ENCODE measurements at regions not wholly inside any gene's neighbourhood (a gene's known extent, or its start where the extent isn't known, plus 50 kb on each side); places are given as distances from the start of the nearest gene placed in this dataset.

- H3K4me1 Mint-ChIP-seq (ENCODE audit: unreplicated experiment) = peaks cover 10% of the 10 kb centered on the region
- H3K27ac Mint-ChIP-seq (ENCODE audit: unreplicated experiment) = no peak overlapping the region
- DNase-seq (ENCODE audit: extremely low spot score, unreplicated experiment) = no peak
- no peak for TF ChIP-seq CTCF (IDR thresholded peaks at IDR 0.05)
- no peaks in the 10 kb centered on the region for H3K36me3 Mint-ChIP-seq (ENCODE audit: unreplicated experiment)
- peaks cover 7% of the 10 kb centered on the region for H3K9me3 Mint-ChIP-seq (ENCODE audit: unreplicated experiment)
- H3K4me3 Mint-ChIP-seq (ENCODE audit: unreplicated experiment) = no peak overlapping the region
- no peaks in the 10 kb centered on the region for H3K27me3 Mint-ChIP-seq (ENCODE audit: unreplicated experiment)
These were observed 56.7 kb upstream of the NXF3 start for GRCh38 chrX:103149652-103150051.

DNA sequence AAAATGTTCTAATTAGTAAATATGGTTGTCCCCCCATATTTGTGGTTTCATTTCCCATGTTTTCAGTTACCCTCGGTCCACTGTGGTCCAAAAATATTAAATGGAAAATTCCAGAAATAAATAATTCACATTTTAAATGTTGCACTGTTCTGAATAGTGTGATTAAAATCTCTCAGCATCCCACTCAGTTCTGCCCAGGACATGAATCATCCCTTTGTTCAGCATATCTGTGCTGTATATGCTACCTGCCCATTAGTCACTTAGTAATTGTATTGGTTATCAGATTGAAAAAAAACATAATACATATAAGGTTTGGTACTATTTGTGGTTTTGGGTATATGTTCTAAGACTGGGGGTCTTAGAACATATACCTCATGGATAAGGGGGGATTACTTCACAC is 55.1 kb upstream of the NXF3 start:
- no peak overlapping the region for H3K27ac Mint-ChIP-seq (ENCODE audit: unreplicated experiment)
- DNase-seq (ENCODE audit: extremely low spot score, unreplicated experiment) = no peak
- H3K9me3 Mint-ChIP-seq (ENCODE audit: unreplicated experiment) = peaks cover 7% of the 10 kb centered on the region
- no peak for TF ChIP-seq CTCF (IDR thresholded peaks at IDR 0.05)
- no peaks in the 10 kb centered on the region for H3K27me3 Mint-ChIP-seq (ENCODE audit: unreplicated experiment)
- peaks cover 9% of the 10 kb centered on the region for H3K4me1 Mint-ChIP-seq (ENCODE audit: unreplicated experiment)
- H3K4me3 Mint-ChIP-seq (ENCODE audit: unreplicated experiment) = no peak overlapping the region
- no peaks in the 10 kb centered on the region for H3K36me3 Mint-ChIP-seq (ENCODE audit: unreplicated experiment)
